GM18868 (cell line): ENCODE measurements at regions not wholly inside any gene's neighbourhood (a gene's known extent, or its start where the extent isn't known, plus 50 kb on each side); places are given as distances from the start of the nearest gene placed in this dataset.
A peak's percentile ranks its signal among the peaks of the same experiment; 100 is the strongest.

ENCODE experiments used
- ATAC-seq: cut with Tn5 transposase; IDR thresholded peaks from one replicate; pipeline ENCODE4 v1.9.1; 2021; ENCODE audit warnings: mild to moderate bottlenecking, moderate library complexity; ENCODE audit not compliant: unreplicated experiment

GRCh38 chr14:38904959-38905358, 198.1 kb downstream of the SEC23A start:
- no peak for ATAC-seq

GRCh38 chr14:38901791-38902190, 201.2 kb downstream of the SEC23A start:
- ATAC-seq = no peak

- no peak for ATAC-seq
Observed at GRCh38 chr14:38900887-38901286, 202.1 kb downstream of the SEC23A start.

DNA sequence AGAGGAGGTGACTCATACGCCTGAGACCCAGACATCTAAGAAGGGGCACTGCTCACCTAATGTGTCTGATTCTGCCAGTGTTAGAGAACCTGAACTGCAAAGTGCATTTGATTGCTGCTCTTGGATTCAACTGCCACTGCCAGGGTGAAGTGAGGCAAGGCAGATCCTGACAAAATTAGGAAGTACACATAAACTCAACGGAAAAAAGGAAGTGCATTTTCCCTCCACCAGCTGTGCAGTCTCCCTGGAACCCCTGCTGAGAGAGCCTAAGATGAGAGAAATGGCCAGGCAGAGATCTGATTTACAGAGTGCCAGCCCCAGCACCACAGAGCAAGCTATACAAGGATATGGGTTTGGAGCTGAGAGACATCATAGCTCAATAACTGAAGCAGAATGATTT, 215.3 kb downstream of the SEC23A start:
- ATAC-seq = no peak

DNA sequence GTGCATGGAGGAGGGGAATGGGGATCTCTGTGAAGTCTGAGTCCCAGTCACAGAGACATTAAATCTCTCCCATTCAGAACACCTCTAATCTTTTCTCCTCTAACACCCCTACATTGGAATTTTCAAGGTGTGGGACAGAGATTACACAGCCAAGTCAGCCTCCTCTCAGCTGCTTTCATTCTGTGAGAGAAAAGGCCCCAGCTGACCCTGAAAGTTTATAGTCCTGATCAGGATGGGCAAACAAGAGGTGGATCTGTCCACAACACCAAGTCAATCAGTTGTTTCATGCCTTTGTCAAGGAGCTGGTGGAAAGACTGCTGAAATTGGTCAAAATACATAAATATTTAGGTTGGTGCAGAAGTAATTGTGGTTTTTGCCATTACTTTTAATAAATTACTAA, 218.9 kb downstream of the SEC23A start:
- no peak for ATAC-seq

- ATAC-seq = no peak
Observed at GRCh38 chr14:38883127-38883526, 219.9 kb downstream of the SEC23A start.

- ATAC-seq = no peak
Observed at GRCh38 chr14:38882533-38882932, 220.5 kb downstream of the SEC23A start.

- no peak for ATAC-seq
Observed at GRCh38 chr14:38880643-38881524, 222.2 kb downstream of the SEC23A start.

GRCh38 chr14:38877744-38878388, 225.2 kb downstream of the SEC23A start:
- no peak for ATAC-seq

DNA sequence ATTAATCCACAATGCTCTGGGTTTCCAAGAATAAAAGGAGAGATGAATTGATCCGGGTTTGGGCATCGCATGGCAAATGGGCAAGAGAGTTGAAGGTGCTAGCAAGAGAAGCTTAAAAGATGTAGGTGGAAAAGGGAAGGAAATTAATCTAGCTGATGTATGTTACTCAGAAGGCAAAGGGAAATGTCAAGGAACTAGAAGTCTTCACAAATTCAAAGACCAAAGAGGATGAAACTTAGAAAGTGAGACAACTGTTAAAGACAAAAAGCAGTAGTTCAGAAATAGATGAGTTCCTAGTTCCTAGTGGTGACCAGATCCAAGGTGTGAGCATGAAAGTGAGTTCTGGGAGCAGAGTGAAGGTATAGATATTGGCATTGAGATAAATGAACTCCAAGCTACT, 228.3 kb downstream of the SEC23A start:
- no peak for ATAC-seq

DNA sequence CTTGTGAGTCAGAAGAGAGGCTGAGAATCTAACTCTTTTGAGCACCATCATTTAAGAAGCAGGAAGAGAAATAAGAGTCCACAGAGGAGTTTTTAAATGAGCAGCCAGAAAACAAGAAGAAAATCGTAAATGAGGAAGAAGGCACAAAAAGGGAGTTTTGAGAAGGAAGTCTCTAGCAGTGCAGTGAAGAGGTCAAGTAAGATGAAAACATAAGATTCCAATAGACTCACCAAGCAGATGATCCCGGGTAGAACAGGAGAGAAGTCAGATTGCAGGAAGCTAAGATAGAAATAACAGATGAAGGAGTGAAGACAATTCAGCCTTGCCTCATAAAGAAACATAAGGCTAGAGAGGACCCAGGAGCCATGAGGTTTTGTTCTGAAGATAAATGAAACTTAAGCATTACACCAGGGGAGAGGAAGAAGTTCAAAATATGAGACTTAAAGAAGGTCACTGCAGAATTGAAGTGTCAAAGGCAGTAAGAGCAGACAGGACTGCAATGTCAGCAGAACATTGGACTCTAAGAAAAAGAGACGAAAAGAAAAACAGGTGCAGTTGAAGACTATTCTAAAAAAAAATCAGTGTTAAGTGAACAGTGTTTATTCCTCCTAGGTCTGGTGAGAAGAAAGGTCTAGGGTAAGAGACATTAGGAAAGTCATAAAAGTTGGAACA, 229.0 kb downstream of the SEC23A start:
- ATAC-seq = no peak

GRCh38 chr14:38870296-38870836, 232.7 kb downstream of the SEC23A start:
- no peak for ATAC-seq

- no peak for ATAC-seq
Observed at GRCh38 chr14:38868399-38869290, 234.4 kb downstream of the SEC23A start.

- peak; percentile 96 for ATAC-seq
Observed at GRCh38 chr14:38867561-38868150, 235.4 kb downstream of the SEC23A start.

- no peak for ATAC-seq
Observed at GRCh38 chr14:38866461-38866860, 236.6 kb downstream of the SEC23A start.

GRCh38 chr14:38862366-38862765, 240.7 kb downstream of the SEC23A start:
- ATAC-seq = no peak

DNA sequence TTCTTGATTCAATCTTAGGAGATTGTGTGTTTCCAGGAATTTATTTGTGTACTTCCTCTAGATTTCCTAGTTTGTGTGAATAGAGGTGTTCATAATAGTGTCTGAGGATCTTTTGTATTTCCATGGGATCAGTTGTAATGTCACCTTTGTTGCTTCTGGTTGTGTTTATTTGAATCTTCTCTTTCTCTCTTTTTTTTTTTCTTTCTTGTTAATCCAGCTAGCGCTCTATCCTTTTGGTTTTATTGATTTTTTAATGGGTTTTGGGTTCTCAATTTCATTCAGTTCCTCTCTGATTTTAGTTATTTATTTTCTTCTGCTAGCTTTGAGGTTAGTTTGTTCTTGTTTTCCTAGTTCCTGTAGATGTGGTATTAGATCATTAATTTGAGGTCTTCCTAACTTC, 242.5 kb downstream of the SEC23A start:
- ATAC-seq = no peak

DNA sequence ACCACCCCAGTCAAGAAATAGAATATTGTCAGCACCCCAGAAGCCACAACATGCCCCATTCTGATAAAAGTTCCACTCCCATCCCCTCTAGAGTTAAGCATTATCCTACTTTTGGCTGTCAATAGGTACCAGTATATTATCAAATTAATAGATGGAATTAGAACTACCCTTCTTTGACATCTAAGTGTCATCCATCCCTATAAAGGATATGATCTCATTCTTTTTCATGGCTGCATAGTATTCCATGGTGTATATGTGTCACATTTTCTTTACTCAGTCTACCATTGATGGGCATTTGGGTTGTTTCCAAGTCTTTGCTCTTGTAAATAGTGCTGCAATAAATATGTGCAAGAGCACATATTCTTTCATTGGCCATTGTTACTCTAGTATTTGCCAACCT, 246.2 kb downstream of the SEC23A start:
- ATAC-seq = no peak

DNA sequence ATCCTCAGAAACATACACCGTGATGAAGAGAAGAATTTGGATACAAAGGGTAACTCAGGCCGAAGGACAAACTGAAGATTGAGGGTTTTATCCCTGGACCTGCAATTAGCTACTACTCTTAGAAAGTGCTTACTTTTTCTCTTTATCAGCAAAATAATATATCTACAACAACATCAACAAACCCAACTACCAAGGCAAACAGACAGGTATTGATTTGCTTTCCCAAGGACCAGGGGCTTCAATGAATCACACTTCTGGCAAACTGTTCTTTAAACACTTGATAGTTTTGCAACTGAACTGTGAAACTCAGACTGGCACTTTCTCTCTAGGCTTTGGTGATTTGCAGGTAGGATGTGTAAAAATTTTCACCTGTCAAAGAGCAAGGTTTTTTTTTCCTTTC, 247.5 kb downstream of the SEC23A start:
- no peak for ATAC-seq

- no peak for ATAC-seq
Observed at GRCh38 chr14:38851111-38851510, 251.9 kb downstream of the SEC23A start.
